Suprapubic skin (tissue), 3 donors: ENCODE measurements at regions not wholly inside any gene's neighbourhood (a gene's known extent, or its start where the extent isn't known, plus 50 kb on each side); places are given as distances from the start of the nearest gene placed in this dataset.

Experiments used
- CTCF ChIP-seq, 2 donors: fragments of 200-600 bp in 1 of 2; fragments of 450-650 bp in 1 of 2; sonication (generic) in 1 of 2; IDR thresholded peaks; one replicate each; pipeline ENCODE4 v1.5.1; 2016 to 2019; ENCODE audit warnings: antibody characterized with exemption in 2 of 2, mild to moderate bottlenecking in 1 of 2, moderate library complexity in 1 of 2
- POLR2AphosphoS5 ChIP-seq, 3 donors: sonication (generic); formaldehyde crosslinking; IDR thresholded peaks; one replicate each; pipeline ENCODE4 v1.6.1; 2017; ENCODE audit warnings: antibody characterized with exemption in 3 of 3

- TF ChIP-seq POLR2AphosphoS5 (IDR thresholded peaks at IDR 0.05) (no peak), CTCF (IDR thresholded peaks at IDR 0.05) (no peak)
Observed at GRCh38 chr9:81118416-81118815, 570.9 kb downstream of the TLE1 start.
